Endothelial cell of hepatic sinusoid (primary cell): ENCODE measurements at regions not wholly inside any gene's neighbourhood (a gene's known extent, or its start where the extent isn't known, plus 50 kb on each side); places are given as distances from the start of the nearest gene placed in this dataset.

Experiments used
- in situ Hi-C: cut with HindIII; loops from 2 replicates; pipeline ENCODE4 v1.10.0; 2017; ENCODE audit warnings: low sequenced_read_pairs

DNA sequence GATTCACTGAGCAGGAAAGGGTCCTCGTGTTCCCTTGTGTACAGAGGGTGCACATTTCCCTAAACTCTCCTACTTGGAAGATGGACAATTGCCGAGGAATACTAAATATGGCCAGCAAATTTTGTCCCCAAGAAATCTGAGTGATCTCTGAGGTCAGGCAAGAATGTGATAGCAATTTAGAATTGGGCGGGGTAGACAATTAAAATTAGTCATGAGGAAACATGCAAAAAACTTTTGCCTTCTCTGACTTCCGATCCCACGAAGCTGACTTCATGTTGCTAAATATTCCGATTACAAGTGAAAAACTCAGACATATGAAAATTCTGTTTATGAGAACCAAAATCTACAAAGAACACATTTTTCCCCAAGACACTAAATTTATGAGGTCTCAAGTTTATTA lies 453.9 kb upstream of the ZFP42 start:
- in situ Hi-C loops, result no loop called here

DNA sequence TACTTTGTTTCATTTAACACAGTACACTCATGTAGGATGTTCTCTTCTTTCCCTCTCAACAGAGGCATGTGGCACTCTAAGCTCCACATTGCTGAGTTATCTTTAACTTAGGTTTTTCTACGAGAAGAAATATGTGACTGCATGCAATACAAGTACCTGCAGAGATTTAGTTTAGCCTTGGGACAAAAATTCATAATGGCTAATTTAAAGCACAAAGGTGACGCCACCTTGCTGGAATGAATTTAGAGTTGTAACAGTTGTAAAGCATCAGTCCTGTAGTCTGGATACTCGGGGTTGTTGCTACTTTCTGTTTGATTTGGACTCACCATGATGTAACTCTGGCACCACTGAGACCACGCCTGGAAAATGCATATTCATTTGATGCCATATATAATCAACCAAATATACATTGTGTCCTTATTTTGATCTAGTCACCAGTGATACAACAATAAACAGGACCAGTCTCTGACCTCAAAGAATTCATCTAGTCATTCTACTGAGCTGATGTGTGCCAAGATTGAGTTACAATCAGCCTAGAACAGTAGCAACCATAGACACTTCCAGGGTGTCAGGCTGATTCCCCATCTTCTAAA lies 451.0 kb upstream of the ZFP42 start:
- in situ Hi-C loops, result no loop called here

DNA sequence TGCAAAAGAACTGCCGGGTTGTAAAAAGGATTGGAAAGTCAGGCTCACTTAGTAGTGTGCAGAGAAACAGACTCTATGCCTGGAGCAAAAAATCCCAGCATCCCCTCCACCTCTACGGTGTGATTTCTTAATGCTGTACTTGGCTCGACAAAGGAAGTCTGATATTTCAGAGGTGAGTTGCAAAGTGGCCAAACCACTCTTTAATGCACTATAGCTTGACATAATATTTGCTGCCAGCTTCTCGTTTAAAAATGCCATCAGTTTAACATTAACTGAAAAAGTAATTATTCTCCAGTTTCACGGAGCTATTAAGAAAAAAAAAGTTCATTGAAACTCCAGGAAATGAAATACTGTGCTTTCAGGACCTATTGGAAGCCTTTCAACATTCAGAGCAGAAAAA lies 448.3 kb upstream of the ZFP42 start:
- in situ Hi-C loops, result no loop called here

DNA sequence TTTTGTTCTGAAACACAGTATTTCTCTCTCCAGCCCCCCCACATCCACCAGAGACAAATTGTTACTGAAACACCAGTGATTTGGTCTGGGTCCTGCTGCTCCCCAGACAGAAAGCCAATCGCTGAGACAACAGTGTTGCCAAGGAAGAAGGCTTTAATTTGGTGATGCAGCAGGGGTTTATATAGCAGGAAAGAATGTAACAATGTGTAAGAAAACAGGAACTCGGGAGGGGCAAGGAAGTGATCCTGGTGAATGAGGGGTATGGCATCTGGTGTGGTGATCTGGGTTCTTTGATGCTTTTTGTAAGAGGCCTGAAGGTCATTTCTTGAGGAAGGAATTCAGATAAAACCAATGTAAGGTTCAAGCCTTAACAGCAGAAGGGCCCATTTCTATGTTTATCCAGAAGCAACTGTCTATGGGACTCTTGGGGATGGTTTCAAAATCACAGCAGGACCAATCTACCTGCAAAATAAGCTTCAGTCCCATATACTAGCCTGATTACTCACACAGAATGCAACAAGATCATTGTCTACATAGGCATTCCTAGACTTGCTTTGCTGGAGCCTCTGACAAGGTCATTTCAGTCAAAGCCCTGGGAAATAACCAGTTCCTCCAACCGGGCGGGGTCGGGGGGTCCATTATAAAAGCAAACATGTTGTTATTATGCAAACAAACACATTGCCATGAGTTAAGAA lies 445.2 kb upstream of the ZFP42 start:
- in situ Hi-C loops, result no loop called here

DNA sequence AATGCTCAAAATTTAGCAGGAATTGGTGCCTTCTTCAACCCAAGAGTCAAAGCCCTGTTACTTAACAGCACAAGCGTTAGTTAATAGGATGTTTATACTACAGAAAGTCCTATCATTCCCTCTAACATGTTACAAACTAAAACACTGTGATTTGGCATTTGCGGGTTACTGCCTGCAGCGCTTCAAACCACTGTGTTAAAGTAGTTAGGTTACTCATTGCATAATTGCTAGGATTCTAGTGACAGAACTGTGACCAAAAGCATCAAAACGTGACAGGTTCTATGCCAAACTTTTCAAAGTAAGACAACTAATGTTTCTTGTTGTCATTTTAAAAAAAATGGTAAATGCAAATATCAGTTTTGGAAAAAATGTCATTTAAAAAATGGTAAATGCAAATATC lies 442.8 kb upstream of the ZFP42 start:
- in situ Hi-C loops, result no loop called here

DNA sequence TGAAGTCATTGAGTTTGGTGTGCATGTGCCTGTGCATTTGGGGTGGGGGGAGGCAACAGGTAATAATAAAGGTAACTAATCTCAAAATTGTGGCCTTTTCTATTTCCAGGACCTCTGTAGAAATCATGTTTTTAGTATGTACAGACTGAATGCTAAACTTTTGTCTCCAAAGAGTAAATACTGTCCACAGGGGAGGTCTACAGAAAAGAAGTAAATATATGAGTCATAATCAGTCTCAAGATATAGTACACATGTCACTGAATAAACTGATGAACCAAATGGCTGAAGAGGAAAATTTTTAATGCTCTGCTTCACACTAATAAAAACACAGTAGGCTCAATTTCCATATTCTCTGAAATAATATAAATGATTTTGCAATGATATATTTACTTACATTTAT lies 440.4 kb upstream of the ZFP42 start:
- in situ Hi-C loops, result no loop called here

DNA sequence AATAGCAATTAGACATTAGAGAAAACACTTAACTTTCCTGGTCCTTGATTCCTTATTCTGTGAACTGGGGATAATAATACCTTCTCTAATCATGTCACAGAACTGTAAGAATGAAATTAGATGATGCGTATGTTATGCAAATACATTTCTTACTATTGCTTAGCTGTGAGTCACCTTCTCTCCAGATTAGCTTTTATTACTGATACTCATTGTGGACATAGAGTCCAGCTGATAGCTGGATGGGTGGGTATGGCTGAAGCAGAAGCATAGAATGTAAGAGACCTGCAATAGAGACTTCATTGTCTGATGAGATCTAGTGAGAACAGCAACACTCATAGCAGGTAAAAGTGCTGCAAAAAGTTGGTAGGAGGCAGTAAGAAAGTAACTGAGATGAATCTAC lies 437.2 kb upstream of the ZFP42 start:
- in situ Hi-C loops, result no loop called here

DNA sequence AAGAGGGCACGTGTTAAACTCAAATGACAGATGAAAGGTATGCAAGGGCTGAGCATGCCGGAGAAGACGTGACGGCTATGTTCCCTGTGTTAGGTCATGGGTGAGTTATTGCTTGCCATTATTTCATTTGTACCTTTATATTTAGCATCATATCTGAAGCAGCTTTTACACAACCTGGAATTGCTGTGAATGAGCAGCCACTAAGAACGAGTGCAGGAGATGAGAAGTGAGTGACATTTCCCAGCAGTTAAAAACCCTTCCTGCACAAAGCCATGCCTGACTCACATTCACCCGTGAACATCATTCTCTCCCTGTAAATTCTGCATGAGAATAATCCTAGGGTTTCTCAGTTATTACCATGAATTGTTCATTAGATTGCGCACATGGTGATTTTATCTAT lies 433.2 kb upstream of the ZFP42 start:
- in situ Hi-C loops, result no loop called here

DNA sequence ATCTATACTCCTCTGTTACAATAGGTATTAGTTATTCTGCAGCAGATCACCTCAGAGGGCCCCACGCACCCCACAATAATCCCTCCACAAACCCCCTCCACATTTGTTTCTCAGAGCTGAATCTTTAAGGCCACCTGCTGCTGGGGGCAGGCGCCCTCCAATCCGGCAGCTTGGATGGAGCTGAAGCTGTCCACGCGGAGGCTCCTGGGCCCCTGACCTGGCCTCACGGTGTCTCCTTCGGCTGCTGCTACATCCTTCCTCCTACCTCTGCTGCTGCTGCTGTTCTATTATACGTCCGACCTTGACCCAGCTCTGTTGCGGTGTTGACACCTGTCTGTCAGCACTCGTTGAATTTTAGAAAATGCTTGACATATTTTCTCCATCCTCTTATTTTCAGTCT lies 430.2 kb upstream of the ZFP42 start:
- in situ Hi-C loops, result no loop called here

DNA sequence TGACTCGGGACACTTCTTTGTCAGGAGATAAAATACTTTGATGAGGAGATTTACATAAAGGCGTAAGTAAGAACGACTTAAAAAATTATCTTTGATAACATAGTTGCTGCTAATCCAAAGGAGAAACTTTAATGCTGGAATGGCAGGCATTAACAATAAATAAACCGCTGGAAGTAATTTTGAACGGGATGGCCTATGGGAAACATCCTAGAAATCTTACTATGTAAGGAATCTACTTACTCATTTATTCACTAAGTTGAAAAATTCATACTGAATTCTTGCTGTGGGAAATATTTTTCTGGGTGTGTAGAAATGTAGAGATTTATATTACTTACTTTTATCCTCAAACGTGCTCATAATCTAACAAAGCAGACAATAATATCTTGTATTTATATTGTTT lies 425.7 kb upstream of the ZFP42 start:
- in situ Hi-C loops, result no loop called here

DNA sequence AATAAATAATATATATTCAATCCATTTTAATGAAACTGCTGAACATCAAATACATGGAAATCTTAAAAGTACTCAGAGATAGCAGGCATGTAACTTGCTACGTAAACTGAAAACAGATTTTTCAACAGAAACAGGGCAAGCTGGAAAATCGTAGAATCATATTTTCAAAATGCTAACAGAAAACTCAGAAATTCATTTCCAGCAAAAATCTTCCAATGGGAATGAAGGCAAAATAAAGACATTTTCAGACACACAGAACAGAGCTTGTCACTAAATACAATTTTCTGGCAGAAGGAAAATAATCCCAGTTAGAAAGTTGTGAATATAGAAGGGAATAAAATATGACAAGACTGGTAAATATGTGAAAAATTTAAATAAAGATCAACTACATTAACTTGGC lies 419.9 kb upstream of the ZFP42 start:
- in situ Hi-C loops, result no loop called here

DNA sequence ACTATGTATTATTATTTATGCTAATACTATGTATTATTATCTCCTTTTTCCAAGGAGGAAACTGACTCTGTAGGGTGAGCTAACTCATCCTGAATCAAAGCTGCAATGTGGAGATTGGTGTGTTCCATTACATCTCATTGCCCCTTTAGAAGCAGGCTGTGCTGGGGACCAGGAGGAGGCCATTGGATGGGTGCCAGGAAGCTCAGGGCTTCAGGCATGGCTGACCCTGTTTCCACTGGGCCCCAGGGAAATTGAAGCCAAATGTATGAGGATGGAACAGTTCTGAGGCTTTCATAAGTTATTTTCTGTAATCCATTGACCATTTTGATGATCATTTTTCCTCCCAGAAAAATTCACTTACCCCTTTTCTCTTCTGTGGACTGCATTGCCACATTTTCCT lies 418.8 kb upstream of the ZFP42 start:
- in situ Hi-C loops, result no loop called here

DNA sequence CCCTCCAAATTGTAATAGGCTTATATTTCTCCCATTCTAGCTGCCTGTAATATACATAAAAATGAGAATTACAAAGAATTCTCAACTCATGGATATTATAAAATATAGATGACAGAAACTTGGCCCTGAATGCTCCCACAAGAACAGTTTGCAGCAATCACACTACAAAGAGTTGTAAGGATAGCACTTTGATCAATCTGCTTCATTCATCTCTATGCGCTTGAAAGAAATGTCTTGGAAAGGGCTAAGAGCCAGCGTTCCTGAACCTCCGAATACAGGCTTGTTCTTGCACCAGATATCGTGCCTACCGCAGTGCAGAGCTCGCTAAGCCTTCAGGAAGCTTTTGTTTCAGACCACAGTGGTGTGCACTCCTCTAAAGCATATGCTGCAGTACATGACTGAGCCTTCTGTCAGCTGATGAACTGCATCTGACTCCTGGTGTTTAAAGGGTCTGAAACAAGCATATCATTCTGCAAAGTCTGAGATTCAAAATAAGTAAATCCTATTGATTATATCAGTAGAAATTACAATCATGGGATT lies 417.6 kb upstream of the ZFP42 start:
- in situ Hi-C loops, result no loop called here

DNA sequence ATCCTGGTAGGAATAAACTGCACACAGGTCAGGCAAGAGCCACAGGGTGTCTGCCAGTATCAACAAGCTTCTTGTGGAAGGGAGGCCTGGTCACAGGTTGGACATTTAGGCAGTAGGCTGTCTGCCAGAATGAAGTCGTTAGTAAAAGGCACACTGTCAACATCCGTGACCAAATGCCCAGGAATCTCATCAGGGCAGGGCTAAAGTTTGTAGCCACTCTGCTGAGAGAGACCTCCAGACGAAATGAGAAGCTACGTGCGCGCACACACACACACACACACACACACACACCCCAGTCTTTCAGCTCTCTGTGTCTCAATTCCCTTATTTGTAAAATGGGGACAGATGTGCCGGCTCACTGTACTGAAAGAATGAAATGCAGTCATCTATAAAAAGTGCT lies 408.7 kb upstream of the ZFP42 start:
- in situ Hi-C loops, result loop anchor here (10.0 kb wide), 1 partner anchor 832 kb away; no protein-coding TSS in a partner anchor

DNA sequence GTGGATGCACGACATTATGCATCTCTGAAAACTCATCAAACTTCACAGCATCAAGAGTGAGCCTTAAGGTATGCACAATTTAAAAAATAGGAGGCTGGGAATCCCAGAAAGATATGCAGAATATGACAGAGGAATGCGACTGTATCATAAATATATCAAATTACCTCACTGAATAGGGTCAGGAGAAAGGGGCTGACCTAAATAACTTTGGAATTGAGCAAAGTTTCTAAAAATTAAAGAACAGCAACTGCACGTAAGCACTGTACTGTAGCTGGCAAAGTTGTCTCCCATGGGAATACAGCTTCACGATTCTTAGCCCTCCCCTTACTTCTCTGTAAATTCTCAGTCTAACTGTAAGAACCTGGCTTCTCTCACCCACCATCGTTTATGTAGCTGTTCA lies 397.4 kb upstream of the ZFP42 start:
- in situ Hi-C loops, result no loop called here

DNA sequence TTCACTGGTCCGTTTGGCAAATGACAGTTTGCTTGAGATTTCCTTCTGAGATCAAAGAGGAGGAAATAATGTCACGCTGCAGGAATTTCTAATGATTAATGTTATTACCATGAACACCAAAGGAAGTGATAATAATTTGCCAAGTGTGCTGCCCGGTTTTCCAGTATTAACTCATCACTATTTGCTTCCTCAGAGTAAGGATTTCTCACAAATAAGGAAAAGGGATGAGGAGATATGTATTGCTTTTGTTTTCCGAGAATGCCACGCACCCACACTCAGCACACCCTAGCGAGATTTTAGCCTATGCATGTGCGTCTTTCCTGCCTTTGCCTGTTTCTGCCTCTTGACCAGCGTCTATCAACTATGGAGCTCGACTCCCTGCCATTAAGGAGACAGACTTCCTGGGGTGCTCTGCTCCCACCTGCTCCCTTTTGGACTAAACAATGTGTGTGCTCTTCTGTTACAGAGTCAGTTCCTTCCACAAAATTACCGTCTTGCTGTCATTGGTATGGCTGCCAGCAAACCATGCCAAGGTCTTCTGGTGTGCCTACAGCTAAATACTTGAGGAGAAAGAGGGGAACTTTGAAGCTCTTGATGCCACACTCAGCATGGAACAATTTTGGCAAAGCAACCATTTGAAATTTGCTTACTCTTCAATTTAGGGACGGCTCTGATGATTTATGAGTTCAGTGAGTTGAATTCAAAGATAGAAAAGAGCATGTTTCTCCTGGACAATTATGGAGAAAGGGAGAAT lies 393.1 kb upstream of the ZFP42 start:
- in situ Hi-C loops, result no loop called here

DNA sequence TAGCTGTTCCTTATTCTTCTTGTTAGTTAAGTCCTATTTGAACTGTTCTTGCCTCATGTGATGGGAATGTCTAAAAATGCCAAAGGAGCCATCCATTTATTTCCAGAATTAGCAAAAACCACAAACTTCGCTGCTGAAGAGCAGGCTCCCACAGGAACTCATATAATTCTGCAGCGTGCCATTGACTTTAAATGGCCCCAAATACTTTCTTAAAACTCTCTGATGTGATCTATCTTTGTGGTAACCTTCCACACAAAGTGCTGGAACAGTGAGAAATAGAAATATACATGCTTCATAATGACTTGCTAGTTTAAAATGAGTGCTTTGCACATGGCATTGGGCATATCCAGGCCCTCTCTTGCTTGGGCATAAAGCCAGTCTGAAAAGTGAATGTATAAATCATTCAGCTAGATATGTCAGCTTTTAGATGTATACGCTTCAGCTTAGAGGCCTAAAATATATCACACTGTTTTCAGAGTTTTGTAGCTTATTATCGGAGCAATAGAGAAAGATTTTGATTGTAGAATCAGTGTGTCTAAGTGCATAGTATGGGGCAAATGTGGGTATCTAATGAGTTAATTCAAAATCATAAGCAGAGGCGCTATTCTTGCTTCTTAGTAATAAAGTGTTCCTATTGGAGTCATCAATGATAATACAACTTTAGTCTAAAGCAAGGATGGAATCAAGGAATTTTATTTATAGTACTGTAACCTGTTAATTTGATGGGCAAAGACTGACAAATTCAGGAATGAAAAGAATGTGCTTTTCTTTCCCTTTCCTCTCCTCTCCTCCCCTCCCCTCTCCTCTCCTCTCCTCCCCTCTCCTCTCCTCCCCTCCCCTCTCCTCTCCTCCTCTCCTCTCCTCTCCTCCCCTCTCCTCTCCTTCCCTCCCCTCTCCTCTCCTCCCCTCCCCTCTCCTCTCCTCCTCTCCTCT lies 392.2 kb upstream of the ZFP42 start:
- in situ Hi-C loops, result no loop called here

DNA sequence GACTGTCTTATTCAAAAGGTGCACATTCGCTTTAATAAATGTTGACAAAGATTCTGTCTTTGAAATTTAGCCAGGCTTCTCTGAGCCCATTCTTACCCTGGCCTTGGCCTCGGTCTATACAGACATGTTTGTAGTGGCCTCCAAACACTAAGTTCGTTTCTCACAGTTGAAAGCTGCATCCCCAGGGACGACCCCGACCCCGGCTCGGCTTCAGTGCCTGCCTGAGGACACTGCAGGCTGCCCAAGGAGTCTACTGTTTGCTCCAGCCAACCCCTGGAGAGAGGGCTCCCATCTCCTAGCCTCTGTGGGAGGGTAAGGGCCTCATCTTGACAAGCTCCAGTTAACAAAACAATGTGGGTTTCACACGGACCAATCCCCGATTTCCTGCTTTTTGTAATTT lies 390.6 kb upstream of the ZFP42 start:
- in situ Hi-C loops, result no loop called here

DNA sequence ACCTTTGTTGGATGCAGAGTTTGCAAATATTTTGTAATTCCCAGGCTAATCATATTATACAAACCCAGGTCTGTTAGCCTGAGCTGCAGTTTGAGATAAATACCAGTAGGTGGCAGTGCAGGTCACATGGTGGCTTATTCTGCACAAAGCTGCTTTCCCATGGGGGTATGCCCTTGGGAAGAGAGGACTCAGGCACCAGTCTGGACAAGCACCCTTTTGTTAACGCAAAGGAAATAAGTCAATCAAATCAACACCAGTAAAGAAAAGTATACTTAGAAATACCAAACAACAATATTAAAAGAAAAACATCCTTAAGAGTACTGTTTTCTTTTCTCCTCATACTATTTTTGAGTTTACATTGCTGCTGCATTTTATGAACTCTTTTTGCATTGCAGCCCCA lies 389.0 kb upstream of the ZFP42 start:
- in situ Hi-C loops, result no loop called here

DNA sequence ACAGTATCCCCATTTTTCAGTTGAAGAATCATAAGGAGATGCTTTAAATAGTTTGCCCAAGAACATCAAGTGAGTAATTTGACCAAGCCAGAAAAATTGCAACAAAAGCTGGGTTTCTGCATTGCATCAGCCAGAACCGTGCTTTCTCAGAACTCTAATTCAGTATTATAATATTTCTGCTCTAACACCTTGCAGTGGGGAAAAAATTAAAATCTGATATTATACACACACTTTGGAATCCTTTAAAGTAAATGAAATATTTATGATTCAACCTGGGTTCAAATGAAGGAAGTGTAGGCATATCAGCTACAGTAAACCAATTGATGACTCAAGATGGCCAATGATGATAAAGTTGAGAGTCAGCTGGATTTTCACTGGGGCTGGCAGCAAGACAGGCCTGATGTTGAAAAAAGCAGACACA lies 387.6 kb upstream of the ZFP42 start:
- in situ Hi-C loops, result no loop called here

DNA sequence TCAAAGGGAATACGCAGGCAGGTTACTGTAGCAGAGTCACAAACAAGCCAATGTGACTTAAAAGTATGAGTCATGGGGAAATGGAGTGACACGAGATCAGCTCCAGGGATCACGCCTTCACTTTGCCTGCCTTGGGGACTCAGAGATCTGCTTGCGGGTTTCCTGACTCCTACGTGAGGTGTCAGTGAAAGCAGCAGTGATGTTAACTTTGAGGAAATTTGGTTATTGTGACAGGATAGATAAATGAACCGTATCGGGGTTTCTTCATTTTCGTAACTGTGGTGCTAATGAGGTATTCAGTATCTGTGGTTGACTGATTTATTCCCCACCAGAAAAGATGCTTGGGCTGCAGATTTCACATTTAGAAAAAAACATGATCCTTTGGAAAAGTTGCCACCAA lies 383.3 kb upstream of the ZFP42 start:
- in situ Hi-C loops, result no loop called here
